CD14-positive monocyte (primary cell): ENCODE measurements at regions not wholly inside any gene's neighbourhood (a gene's known extent, or its start where the extent isn't known, plus 50 kb on each side); places are given as distances from the start of the nearest gene placed in this dataset.

Source experiments
- DNase-seq, 3 donors: peaks; one replicate each; pipeline ENCODE4 v3.0.0-alpha.2; 2011 to 2022
- H2AFZ ChIP-seq: 2 replicates; pipeline ENCODE4 v1.6.0; 2012; ENCODE audit warnings: mild to moderate bottlenecking, low read depth, low read length, inconsistent platforms; ENCODE audit not compliant: insufficient read depth, poor library complexity, severe bottlenecking
- H3K27ac ChIP-seq, 2 donors: 1 replicate in 1 of 2; 2 replicates in 1 of 2; pipeline ENCODE4 v1.5.1; 2012 to 2013; ENCODE audit warnings: low read length in 2 of 2, control low read depth in 1 of 2, inconsistent platforms in 1 of 2, low read depth in 1 of 2, mild to moderate bottlenecking in 1 of 2
- H3K27me3 ChIP-seq, 2 donors: one replicate each; pipeline versions ENCODE4 v1.6.0 to v1.6.1; 2011 to 2013; ENCODE audit warnings: low read length in 2 of 2; ENCODE audit not compliant: control insufficient read depth in 2 of 2, insufficient read depth in 2 of 2
- H3K36me3 ChIP-seq, 2 donors: replicated peaks in 1 of 2; 1 replicate in 1 of 2; 2 replicates in 1 of 2; pipeline versions ENCODE4 v1.5.1 to v1.6.1; 2012 to 2013; ENCODE audit warnings: low read length in 2 of 2, control low read depth in 1 of 2, inconsistent platforms in 1 of 2, mild to moderate bottlenecking in 1 of 2; ENCODE audit not compliant: insufficient read depth in 2 of 2, control insufficient read depth in 1 of 2
- H3K4me1 ChIP-seq, 2 donors: 1 replicate in 1 of 2; 2 replicates in 1 of 2; pipeline versions ENCODE4 v1.5.1 to v1.6.1; 2012 to 2013; ENCODE audit warnings: low read length in 2 of 2, control low read depth in 1 of 2, inconsistent platforms in 1 of 2, mild to moderate bottlenecking in 1 of 2, moderate library complexity in 1 of 2; ENCODE audit not compliant: insufficient read depth in 2 of 2, control insufficient read depth in 1 of 2
- H3K4me2 ChIP-seq: replicated peaks from 2 replicates; pipeline ENCODE3; 2012; ENCODE audit warnings: low read length, moderate library complexity, mild to moderate bottlenecking; ENCODE audit not compliant: poor library complexity, severe bottlenecking; ENCODE audit errors: extremely low read depth
- H3K4me3 ChIP-seq, 3 experiments: fragments of 200-600 bp in 1 of 3; sonication (generic) in 1 of 3; replicated peaks in 1 of 3; 1 replicate in 2 of 3; 2 replicates in 1 of 3; pipeline ENCODE4 v1.5.1; 2011 to 2013; ENCODE audit warnings: low read length in 3 of 3, mild to moderate bottlenecking in 3 of 3, control low read depth in 2 of 3, low read depth in 2 of 3, inconsistent platforms in 1 of 3, moderate library complexity in 1 of 3
- H3K79me2 ChIP-seq: 2 replicates; pipeline ENCODE4 v1.6.0; 2012; ENCODE audit warnings: mild to moderate bottlenecking, control low read depth, inconsistent platforms, low read length, moderate library complexity; ENCODE audit not compliant: insufficient read depth
- H3K9ac ChIP-seq: 2 replicates; pipeline ENCODE4 v1.6.0; 2017; ENCODE audit warnings: low read length, mild to moderate bottlenecking; ENCODE audit not compliant: insufficient read depth, poor library complexity, severe bottlenecking
- H3K9me3 ChIP-seq, 2 donors: replicated peaks in 1 of 2; 1 replicate in 1 of 2; 2 replicates in 1 of 2; pipeline versions ENCODE4 v1.5.1 to v1.6.1; 2012 to 2013; ENCODE audit warnings: low read length in 2 of 2, control low read depth in 1 of 2; ENCODE audit not compliant: control insufficient read depth in 1 of 2, insufficient read depth in 1 of 2
- H4K20me1 ChIP-seq: 2 replicates; pipeline ENCODE4 v1.6.0; 2012; ENCODE audit warnings: mild to moderate bottlenecking, low read length, control low read depth, moderate library complexity; ENCODE audit not compliant: insufficient read depth
- H3K27ac Mint-ChIP-seq, 7 donors: one replicate each; pipeline ENCODE4 v1.8.0; 2020; ENCODE audit warnings: mild to moderate bottlenecking in 7 of 7, mixed read lengths in 7 of 7, moderate library complexity in 6 of 7, inconsistent platforms in 2 of 7
- H3K27me3 Mint-ChIP-seq, 3 donors: one replicate each; pipeline ENCODE4 v1.8.0; 2021 to 2022; ENCODE audit warnings: low read depth in 3 of 3, mild to moderate bottlenecking in 3 of 3, mixed read lengths in 3 of 3, moderate library complexity in 3 of 3, inconsistent platforms in 1 of 3
- H3K36me3 Mint-ChIP-seq, 2 donors: one replicate each; pipeline ENCODE4 v1.8.0; 2020; ENCODE audit warnings: mixed read lengths in 2 of 2, inconsistent platforms in 1 of 2, mild to moderate bottlenecking in 1 of 2
- H3K4me1 Mint-ChIP-seq: one replicate; pipeline ENCODE4 v1.8.0; 2020; ENCODE audit warnings: mild to moderate bottlenecking, mixed read lengths
- H3K4me3 Mint-ChIP-seq, 2 donors: one replicate each; pipeline ENCODE4 v1.8.0; 2020; ENCODE audit warnings: mild to moderate bottlenecking in 2 of 2, mixed read lengths in 2 of 2, moderate library complexity in 1 of 2
- H3K9me3 Mint-ChIP-seq, 7 donors: one replicate each; pipeline ENCODE4 v1.8.0; 2020 to 2022; ENCODE audit warnings: mixed read lengths in 7 of 7, mild to moderate bottlenecking in 6 of 7, moderate library complexity in 6 of 7, inconsistent platforms in 2 of 7
- CTCF ChIP-seq: fragments of 200-600 bp; IDR thresholded peaks from one replicate; pipeline ENCODE4 v1.8.0; 2022; ENCODE audit warnings: antibody characterized with exemption, mild to moderate bottlenecking
- WGBS: methylation state at CpG from one replicate; pipeline ENCODE4 v1.1.5; 2013; ENCODE audit warnings: missing lambda C conversion rate; ENCODE audit not compliant: insufficient coverage; 5-methylcytosine and 5-hydroxymethylcytosine counted together
- intact Hi-C, 2 donors: fragments of 100-400 bp; cut with micrococcal nuclease; formaldehyde crosslinking; loops; one replicate each; pipeline versions ENCODE4 v1.15.0 to v1.15.1; 2023

- Histone ChIP-seq H3K36me3 (no peaks in the 10 kb centered on the region), H3K4me3 (no peak overlapping the region), H2AFZ (no peak overlapping the region), H4K20me1 (no peaks in the 10 kb centered on the region), H3K4me2 (no peak overlapping the region), H3K4me1 (no peaks in the 10 kb centered on the region), H3K9ac (no peak overlapping the region), H3K27me3 (no peaks in the 10 kb centered on the region), H3K79me2 (no peaks in the 10 kb centered on the region), H3K9me3 (peaks cover 0 to 6% of the 10 kb centered on the region in 2 donors), H3K27ac (no peak overlapping the region)
- Mint-ChIP-seq H3K36me3 (no peaks in the 10 kb centered on the region), H3K9me3 (peaks cover 0 to 12% (median 5%) of the 10 kb centered on the region in 7 donors), H3K27ac (no peak overlapping the region), H3K4me3 (no peak overlapping the region), H3K27me3 (no peaks in the 10 kb centered on the region), H3K4me1 (no peaks in the 10 kb centered on the region)
- no peak for TF ChIP-seq CTCF
- intact Hi-C loops = no loop called here
- no peak for DNase-seq
These were observed 1097.1 kb downstream of the FLRT2 start for GRCh38 chr14:86627080-86627479.

- no peaks in the 10 kb centered on the region for H3K27me3 Mint-ChIP-seq
- Histone ChIP-seq H3K9ac (no peak overlapping the region), H3K4me3 (no peak overlapping the region), H3K4me1 (no peaks in the 10 kb centered on the region), H3K27ac (no peak overlapping the region), H4K20me1 (no peaks in the 10 kb centered on the region), H2AFZ (no peak overlapping the region), H3K4me2 (no peak overlapping the region), H3K36me3 (no peaks in the 10 kb centered on the region), H3K79me2 (no peaks in the 10 kb centered on the region), H3K9me3 (peaks cover 0 to 6% of the 10 kb centered on the region in 2 donors), H3K27me3 (no peaks in the 10 kb centered on the region)
- intact Hi-C loops = no loop called here
- no peak for TF ChIP-seq CTCF
- peaks cover 0 to 12% (median 5%) of the 10 kb centered on the region in 7 donors for H3K9me3 Mint-ChIP-seq
- no peak overlapping the region for H3K27ac Mint-ChIP-seq
- DNase-seq = no peak
- no CpG with 5 or more reads among the region's 3 CpGs for WGBS
- no peak overlapping the region for H3K4me3 Mint-ChIP-seq
- no peaks in the 10 kb centered on the region for H3K36me3 Mint-ChIP-seq
- H3K4me1 Mint-ChIP-seq = no peaks in the 10 kb centered on the region
These were observed 1096.6 kb downstream of the FLRT2 start for GRCh38 chr14:86626530-86626929.
